HG03159 (cell line): ENCODE measurements at regions not wholly inside any gene's neighbourhood (a gene's known extent, or its start where the extent isn't known, plus 50 kb on each side); places are given as distances from the start of the nearest gene placed in this dataset.
"Not testable (repeated sequence)": the region's sequence is repeated elsewhere in the genome, so short reads cannot be mapped to it uniquely, and the experiment has no call there.

Experiments
- ATAC-seq: cut with Tn5 transposase; IDR thresholded peaks from one replicate; pipeline ENCODE4 v1.9.1; 2021; ENCODE audit warnings: mild to moderate bottlenecking, moderate library complexity; ENCODE audit not compliant: unreplicated experiment

DNA sequence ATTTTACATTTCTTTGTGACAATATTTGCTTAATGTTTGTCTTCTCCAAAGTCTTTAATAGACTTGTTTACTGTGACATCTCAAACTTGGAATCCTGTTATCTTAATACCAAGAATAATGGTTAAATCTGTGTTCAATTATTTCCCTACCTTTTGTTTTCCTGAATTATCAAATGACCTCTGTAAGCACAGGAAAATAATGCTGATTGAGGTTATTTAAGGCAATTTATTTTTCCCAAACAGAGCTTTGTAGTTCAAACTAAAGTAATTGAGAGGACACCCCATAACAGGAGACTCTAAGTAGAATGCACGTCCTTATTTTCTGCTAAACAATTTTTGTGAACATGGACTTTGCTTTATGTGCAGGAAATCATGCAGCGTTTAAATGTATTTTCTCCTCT is 195.0 kb downstream of the BTBD3 start:
- ATAC-seq: no peak

DNA sequence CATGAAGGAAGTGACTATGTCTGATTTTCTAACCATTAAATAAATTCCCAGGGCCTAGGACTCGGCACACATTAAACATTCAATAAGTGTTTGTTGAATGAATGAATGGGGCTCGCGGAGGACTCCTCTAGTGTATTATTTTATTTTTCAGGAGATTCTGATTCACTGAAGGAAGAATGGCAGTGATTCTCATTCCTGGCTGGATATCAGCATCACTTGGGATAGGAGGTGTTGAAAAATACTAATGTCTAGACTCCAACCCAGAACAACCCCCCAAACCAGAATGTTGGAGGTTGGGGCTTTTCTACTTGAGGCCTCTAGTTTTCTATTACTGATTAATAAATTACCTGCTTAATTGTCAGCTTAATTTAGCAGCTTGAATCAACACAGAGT is 195.4 kb downstream of the BTBD3 start:
- ATAC-seq: no peak

DNA sequence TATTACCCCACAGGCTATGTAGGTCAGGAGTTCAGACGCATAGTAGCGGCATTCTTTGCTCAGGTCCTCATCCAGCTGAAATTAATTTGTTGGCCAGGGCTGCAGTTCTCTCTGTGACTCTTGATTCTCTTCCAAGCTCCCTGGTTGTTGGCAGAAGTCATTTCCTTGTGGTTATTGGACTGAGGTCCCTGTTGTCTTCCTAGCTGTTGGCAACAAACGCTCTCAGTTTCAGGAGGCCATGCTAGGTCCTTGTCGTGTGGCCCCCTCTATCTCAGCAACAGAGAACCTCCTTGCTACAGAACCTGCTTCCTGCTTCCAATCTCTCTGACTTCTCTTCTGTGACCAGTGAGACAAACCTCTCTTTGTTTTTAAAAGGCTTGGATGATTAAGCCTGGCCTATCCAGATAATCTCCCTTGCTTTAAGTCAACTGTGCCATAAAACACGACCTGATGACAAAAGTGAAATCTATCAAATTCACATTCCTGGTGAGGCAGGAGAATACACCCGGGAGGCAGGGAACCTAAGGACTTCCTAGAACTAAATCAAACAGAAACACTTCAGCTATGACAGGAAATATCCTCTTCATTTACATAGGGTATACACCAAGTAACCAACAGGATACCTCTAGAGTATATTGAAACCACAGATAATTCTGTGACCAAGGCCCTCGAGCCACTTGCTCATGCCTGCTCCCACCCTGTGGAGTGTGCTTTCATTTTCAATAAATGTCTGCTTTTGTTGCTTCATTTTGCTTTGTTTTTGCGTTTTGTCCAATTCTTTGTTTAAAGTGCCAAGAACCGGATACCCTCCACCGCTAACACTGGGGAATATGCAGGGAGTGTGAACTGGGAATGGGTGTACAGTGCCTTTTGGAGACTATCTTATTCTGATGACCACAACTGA is 196.0 kb downstream of the BTBD3 start:
- no peak for ATAC-seq

DNA sequence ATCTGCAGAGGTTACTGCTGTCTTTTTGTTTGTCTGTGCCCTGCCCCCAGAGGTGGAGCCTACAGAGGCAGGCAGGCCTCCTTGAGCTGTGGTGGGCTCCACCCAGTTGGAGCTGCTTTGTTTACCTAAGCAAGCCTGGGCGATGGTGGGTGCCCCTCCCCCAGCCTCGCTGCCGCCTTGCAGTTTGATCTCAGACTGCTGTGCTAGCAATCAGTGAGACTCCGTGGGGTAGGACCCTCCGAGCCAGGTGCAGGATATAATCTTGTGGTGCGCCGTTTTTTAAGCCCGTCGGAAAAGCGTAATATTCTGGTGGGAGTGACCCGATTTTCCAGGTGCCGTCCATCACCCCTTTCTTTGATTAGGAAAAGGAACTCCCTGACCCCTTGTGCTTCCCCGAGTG is 211.4 kb downstream of the BTBD3 start:
- ATAC-seq: not testable (repeated sequence)

DNA sequence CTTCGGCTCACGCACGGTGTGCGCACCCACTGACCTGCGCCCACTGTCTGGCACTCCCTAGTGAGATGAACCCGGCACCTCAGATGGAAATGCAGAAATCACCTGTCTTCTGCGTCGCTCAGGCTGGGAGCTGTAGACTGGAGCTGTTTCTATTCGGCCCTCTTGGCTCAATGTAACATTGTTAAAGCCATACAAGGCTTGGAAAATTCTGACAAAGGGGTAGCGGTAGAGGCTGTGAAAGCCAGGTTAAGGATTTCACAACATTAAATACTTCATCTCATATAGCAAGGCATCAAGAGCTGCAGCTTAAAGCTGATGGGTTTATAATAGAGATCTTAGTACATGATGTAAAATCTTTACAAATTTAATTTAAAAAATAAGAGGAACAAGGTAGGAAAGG is 211.8 kb downstream of the BTBD3 start:
- ATAC-seq: not testable (repeated sequence)

DNA sequence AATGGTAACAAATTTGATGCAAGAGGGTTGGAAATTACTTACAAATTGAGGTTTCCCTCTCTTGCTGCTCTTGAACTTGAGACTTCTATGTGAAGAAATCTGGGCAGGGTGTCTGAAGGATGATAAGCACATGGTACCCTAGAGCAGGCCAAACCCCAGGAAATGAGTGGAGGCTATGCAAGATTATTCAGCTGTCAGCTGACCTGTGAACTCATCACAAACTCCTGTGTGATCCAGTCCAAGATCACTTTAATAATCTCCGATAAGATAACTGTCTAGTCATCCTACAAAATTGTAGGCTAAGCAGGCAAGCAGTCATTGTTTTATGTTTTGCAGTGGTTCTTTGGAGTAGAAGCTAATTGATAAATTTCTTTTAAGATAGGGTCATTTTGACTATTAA is 213.1 kb downstream of the BTBD3 start:
- no peak for ATAC-seq

DNA sequence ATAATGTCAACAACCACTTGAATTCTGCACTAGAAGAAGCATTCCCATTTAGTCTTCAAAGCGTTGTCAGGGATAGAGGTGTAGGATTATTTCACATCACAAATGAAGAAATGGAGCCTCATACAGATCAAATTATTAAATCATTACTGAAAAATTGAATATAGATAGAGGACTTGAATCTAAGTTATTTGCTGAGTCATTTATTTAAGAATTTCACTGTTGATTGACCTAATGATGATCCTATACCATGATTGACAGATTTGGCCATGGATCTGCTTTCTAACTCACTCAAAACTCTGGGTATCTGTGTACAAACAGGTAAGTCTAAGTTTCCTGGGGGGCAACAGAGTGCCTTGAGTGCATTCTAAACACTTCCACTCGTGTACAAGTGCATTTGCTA is 215.9 kb downstream of the BTBD3 start:
- ATAC-seq: no peak

DNA sequence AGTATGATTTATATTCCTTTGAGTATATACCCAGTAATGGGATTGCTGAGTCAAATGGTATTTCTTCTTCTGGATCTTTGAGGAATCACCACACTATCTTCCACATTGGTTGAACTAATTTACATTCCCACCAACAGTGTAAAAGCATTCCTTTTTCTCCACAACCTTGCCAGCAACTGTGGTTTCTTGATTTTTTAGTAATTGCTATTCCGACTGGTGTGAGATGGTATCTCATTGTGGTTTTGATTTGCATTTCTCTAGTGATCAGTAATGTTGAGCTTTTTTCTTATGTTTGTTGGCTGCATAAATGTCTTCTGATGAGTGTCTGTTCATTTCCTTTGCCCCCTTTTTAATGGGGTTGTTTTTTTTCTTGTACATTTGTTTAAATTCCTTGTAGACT is 228.3 kb downstream of the BTBD3 start:
- ATAC-seq: not testable (repeated sequence)

DNA sequence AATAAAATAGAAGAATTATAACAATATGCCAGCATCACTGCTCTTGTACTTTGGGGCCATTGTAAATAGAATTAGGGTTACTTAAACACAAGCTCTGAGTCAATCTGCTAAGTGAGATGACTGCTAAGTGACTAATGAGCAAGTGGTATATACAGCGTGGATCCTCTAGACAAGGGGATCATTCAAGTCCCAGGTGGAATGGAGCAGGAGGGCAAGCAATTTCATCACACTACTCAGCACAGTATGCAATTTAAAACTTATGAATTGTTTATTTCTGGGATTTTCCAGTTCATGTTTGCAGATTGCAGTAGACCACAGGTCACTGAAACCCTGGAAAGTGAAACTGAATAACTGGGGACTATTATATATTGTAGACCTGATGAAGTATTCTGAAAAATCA is 235.3 kb downstream of the BTBD3 start:
- ATAC-seq: no peak

DNA sequence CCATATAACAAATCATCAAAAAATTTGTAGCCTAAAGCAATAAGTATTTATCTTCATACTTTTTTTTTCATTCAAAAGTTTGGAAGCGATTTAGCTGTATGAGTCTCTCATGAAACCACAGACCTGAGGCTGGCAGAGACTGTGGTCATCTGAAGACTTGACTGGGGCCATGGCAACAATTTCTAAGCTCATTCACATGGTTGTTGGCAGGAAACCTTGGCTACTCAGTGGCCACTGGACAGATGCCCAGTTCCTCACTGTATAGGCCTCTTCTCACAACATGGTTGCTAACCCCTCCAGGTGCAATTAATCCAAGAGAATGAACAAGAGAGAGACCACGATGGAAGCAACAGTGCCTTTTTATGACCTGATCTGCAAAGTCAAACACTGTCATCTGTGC is 235.9 kb downstream of the BTBD3 start:
- no peak for ATAC-seq

DNA sequence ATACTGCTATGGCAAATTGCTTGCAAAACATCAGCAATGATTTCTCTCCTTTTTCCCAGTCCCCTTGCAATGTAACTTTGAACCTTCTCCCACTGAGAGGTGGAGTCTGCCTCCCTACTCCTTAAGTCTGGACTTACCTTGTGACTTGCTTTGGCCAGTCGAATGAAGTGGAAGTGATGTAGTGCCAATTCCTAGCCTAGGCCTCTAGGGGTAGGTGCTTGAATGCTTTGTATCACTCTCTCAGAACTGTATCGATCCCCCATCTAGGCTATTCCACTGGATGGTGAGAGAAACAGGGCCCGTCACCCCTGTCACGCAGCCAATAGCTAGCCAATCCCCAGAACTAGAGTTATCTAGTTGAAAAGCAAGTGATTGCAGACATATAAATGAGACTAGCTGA is 238.6 kb downstream of the BTBD3 start:
- no peak for ATAC-seq

DNA sequence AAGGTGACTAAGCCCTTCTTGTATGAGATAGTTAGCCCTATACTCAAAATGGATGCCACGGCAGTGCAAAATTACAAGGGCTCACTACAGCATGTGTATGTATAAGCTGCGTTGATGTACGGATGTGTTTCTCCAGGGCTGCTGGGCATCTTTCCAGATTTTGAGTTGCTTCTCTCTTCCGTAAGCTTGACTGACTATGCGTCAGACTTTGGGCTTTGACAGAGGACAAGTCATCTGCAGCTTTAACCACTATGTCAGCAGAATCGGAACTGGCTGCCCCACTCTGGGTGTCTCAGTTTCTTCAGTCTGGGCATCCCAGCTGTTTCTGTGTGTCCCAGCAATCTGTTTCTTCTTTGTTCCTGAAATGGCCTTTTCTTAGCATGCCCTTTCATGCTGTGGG is 241.6 kb downstream of the BTBD3 start:
- ATAC-seq: no peak

DNA sequence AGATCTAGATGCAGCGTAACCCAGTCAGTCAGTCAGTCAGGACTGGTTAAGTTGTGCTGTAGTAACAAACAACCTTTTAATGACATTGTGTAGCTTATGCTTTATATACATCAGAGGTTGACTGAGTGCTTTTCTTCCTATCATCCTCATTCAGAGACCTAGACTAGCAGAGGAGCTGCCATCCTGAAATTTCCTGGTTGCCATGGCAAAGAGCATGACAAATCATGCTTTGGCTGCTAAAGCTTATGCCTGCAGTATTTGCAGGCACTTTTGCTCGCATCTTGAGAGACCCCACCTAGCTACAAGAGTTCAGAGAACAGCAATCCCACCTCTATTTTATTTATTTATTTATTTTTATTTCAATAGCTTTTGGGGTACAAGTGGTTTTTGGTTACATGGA is 244.0 kb downstream of the BTBD3 start:
- ATAC-seq: no peak

DNA sequence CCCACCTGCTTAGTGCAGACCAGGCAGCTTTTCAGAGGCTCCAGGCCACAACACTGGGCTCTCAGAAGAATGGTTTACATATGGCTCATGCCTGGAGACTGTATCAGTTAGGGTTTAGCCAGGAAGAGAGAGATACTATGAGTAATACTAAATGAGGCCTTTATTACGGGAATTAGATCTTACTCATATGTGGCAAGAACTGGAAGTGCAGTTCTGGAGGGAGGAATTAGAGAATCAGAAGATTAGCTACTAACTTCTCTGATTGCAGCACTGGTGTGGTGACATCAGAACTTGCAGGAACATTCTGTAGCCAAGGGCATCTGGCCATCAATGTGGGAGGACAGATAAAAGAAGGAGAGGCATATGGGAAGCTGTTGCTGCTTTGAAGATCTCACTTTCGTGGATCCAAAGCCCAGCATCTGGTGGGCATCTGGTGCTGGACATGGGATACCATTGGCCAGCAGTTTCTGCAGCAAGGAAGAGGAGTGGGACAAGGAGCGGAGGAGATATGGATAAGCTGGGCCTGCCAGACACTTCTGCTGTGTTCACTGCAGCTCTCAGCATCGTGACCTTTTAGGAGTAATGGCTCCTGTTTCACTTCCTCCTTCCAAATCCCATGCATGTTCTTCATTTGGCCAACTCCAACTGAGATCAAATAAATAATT is 248.5 kb downstream of the BTBD3 start:
- ATAC-seq: no peak

DNA sequence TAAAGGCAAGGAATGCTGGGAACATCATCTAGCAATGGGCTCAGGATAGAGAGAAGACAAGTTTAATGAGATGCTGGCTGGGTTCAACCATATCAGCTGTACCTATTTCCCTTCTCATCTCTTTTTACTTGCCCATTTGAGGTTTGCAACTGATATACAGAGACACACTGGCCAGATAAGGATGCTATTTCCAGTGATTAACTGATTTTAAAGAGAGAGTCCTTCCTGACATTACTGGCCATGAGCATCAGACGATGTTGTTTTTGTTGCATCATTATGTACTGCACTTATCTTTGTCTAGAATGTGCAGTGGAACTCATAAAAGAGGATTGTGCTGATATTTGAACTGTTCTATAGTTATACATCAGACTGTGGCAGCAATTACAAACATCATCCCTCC is 252.7 kb downstream of the BTBD3 start:
- no peak for ATAC-seq

DNA sequence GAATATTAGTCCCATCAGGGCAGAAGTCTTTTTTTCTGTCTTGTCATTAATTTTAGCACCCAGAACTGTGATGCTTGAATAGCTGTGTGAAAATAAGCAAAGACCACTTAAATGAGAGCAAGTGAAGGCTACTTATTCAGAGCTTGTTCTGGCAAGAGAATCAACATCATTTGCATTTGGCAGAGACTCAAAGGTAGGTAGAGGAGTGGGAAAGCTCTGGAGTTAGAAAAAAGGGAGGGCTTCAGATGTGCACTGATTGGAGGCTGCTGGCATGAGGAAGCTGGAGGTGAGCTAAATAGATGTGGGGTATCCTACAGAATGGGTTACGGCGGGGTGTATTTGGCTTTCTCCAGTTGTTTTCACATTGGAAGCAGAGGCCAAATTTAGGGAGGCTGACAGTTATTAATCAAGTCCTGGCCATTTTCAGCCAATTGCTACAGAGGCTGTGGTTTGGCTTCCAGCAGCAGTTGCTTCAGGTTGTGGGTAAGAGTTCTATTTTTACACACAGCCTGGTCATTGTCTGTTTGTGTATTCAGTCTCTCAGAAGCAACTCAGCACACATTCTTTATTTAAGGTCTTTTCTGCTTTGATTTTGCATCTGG is 254.3 kb downstream of the BTBD3 start:
- no peak for ATAC-seq

DNA sequence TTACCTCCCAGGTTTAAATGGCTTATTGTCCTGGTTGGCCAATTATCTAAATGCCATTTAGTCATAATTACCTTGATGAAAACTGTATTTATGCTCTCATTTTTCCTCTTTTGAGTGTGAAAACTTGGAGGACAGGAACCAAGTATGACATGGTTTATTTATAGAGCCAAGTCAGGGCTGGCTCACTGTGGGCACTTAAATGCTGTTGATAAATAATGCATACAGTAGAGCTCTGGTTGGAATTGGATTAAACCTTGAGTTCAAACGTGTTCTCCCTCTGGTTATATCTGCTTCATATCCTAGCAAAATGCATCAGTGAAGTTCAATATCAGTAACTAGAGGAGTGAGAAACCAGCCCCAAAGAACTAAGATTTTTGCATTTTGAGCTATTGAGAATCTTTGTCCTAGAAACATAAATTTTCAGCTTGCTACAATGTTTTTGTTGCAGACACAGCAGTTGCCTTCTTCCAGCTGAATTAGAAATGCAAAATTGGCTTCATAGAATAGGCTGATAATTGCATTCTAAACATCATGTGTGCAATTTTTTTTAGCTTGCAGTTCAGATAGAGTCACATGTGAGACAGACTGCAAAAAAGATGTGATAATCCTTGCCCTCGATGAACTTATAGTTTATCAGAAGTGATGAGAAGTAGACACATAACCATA is 255.8 kb downstream of the BTBD3 start:
- ATAC-seq: no peak

DNA sequence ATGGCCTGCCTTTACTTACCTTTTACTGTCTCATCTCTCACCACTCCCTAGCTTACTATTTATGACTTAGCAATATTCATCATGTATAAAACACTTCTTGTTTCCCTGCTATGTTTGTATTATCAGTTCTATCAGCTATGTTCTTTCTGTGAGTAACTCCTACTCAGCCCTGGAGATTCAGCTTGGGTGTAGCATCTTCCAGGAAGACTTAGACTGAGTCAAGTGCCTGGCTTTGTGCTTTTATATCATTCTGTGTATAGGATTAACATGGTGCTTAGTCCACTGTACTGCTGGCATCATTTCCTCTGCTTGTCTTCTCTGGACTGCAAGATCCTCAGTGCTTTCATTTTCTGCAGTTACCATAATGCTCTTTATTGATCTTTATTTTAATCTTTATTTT is 257.8 kb downstream of the BTBD3 start:
- no peak for ATAC-seq

DNA sequence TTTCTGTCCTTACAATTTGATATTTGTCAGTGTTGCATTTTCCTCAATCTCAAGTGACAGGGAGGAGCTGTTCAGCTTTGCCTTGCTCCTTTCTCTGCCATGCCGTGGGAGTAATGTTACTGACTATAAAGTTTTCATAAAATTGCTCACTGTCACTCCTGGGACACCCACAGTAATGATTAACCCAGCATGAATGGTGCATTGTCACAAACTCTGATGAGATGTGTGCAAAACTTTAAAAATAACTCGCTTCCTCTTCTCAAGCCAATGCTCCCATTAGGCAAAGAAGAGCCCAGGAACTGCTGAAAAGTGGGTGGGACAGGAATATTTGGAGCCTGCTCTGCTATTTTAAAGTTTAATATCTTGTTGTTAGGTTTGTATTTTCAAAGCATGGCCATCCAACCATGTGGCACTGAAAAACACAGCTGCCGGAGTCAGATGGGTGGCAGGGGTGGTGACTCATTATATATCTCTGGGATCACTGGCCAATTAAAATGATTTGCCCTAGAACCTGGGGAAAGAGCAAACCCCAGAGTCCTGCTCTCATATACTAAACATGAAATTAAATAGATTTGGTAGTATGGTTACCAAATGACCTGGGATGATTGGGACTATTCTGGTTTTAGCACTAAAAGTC is 260.1 kb downstream of the BTBD3 start:
- no peak for ATAC-seq

DNA sequence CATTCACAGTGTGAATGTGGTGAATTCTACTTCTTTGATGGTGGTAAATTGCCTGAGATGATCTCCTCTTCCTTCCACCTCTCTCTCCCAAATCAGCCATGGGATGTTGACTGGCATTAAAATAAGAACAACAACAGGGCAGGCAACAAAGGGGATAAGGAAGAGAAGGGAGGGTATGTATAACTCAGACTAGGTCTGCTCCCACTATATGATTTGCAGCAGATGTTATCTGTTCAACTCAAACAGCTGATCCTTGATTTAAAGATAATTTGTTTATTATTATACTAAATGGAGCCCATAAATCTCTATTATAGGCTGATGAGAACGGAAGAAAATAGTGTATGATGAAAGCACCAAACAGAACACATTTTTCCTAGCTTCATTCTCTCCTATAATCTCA is 262.0 kb downstream of the BTBD3 start:
- ATAC-seq: no peak

DNA sequence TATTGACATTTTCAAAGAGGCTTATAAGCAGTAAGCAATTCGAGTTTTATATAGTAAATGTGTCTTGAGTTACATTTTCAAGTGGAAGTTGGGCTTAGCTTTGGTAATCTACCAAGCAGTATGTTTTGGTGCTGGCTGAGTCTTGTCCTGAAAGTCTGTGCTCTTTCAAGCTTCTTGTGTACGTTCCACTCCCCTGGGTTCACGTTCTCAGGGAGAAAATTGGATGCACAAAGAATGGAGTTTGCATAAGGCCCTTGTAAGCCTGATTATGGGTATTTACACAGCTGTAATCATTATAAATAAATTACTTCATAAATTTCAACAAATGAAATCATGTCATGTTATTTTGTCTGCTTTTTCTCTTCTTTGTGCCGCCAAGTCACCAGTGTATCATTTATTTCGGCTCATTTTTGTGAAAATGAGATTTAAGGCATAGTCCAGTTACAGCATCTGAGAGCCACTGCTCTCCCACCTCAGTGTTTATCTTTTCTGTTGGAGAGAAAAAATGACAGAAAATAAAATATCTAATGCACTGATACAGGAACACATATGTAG is 262.5 kb downstream of the BTBD3 start:
- ATAC-seq: no peak
